ENCODE measurements at regions not wholly inside any gene's neighbourhood (a gene's known extent, or its start where the extent isn't known, plus 50 kb on each side); places are given as distances from the start of the nearest gene placed in this dataset.

DNA sequence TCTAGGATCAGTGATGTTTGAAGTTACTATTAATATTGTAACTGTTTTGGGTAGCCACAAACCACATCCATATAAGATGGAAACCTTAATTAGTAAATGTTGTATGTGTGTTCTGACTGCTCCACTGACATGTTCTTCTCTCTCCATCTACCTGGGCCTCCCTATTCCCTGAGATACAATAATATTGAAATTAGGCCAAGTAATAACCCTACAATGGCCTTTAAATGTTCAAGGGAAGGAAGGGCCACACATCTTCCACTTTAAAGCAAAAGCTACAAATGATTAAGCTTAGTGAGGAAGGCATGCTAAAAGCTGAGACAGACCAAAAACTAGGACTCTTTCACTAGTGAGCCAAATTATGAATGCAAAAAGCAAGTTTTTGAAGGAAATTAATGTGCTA lies 176.4 kb upstream of the ANK3 start:
- TF ChIP-seq EZH2phosphoT487 (IDR thresholded peaks at IDR 0.05; ENCODE audit: unreplicated experiment) = no peak
- TF ChIP-seq, protein P1, sequence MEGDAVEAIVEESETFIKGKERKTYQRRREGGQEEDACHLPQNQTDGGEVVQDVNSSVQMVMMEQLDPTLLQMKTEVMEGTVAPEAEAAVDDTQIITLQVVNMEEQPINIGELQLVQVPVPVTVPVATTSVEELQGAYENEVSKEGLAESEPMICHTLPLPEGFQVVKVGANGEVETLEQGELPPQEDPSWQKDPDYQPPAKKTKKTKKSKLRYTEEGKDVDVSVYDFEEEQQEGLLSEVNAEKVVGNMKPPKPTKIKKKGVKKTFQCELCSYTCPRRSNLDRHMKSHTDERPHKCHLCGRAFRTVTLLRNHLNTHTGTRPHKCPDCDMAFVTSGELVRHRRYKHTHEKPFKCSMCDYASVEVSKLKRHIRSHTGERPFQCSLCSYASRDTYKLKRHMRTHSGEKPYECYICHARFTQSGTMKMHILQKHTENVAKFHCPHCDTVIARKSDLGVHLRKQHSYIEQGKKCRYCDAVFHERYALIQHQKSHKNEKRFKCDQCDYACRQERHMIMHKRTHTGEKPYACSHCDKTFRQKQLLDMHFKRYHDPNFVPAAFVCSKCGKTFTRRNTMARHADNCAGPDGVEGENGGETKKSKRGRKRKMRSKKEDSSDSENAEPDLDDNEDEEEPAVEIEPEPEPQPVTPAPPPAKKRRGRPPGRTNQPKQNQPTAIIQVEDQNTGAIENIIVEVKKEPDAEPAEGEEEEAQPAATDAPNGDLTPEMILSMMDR (conservative IDR thresholded peaks at IDR 0.05; ENCODE audit: low read depth in 2 of 2) = no peak
- no peak for TF ChIP-seq CREB1 (CRISPR knock-in tag; IDR thresholded peaks at IDR 0.05; ENCODE audit: low read depth)
- TF ChIP-seq, protein P2, sequence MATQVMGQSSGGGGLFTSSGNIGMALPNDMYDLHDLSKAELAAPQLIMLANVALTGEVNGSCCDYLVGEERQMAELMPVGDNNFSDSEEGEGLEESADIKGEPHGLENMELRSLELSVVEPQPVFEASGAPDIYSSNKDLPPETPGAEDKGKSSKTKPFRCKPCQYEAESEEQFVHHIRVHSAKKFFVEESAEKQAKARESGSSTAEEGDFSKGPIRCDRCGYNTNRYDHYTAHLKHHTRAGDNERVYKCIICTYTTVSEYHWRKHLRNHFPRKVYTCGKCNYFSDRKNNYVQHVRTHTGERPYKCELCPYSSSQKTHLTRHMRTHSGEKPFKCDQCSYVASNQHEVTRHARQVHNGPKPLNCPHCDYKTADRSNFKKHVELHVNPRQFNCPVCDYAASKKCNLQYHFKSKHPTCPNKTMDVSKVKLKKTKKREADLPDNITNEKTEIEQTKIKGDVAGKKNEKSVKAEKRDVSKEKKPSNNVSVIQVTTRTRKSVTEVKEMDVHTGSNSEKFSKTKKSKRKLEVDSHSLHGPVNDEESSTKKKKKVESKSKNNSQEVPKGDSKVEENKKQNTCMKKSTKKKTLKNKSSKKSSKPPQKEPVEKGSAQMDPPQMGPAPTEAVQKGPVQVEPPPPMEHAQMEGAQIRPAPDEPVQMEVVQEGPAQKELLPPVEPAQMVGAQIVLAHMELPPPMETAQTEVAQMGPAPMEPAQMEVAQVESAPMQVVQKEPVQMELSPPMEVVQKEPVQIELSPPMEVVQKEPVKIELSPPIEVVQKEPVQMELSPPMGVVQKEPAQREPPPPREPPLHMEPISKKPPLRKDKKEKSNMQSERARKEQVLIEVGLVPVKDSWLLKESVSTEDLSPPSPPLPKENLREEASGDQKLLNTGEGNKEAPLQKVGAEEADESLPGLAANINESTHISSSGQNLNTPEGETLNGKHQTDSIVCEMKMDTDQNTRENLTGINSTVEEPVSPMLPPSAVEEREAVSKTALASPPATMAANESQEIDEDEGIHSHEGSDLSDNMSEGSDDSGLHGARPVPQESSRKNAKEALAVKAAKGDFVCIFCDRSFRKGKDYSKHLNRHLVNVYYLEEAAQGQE (IDR thresholded peaks at IDR 0.05; ENCODE audit: unreplicated experiment) = no peak
- TF ChIP-seq JUNB (IDR thresholded peaks at IDR 0.05; ENCODE audit: unreplicated experiment) = no peak
- TF ChIP-seq POLR2AphosphoS5 (IDR thresholded peaks at IDR 0.05; ENCODE audit: low read depth) = no peak
- TF ChIP-seq ETS1 (IDR thresholded peaks at IDR 0.05) = no peak
- TF ChIP-seq, protein P3, sequence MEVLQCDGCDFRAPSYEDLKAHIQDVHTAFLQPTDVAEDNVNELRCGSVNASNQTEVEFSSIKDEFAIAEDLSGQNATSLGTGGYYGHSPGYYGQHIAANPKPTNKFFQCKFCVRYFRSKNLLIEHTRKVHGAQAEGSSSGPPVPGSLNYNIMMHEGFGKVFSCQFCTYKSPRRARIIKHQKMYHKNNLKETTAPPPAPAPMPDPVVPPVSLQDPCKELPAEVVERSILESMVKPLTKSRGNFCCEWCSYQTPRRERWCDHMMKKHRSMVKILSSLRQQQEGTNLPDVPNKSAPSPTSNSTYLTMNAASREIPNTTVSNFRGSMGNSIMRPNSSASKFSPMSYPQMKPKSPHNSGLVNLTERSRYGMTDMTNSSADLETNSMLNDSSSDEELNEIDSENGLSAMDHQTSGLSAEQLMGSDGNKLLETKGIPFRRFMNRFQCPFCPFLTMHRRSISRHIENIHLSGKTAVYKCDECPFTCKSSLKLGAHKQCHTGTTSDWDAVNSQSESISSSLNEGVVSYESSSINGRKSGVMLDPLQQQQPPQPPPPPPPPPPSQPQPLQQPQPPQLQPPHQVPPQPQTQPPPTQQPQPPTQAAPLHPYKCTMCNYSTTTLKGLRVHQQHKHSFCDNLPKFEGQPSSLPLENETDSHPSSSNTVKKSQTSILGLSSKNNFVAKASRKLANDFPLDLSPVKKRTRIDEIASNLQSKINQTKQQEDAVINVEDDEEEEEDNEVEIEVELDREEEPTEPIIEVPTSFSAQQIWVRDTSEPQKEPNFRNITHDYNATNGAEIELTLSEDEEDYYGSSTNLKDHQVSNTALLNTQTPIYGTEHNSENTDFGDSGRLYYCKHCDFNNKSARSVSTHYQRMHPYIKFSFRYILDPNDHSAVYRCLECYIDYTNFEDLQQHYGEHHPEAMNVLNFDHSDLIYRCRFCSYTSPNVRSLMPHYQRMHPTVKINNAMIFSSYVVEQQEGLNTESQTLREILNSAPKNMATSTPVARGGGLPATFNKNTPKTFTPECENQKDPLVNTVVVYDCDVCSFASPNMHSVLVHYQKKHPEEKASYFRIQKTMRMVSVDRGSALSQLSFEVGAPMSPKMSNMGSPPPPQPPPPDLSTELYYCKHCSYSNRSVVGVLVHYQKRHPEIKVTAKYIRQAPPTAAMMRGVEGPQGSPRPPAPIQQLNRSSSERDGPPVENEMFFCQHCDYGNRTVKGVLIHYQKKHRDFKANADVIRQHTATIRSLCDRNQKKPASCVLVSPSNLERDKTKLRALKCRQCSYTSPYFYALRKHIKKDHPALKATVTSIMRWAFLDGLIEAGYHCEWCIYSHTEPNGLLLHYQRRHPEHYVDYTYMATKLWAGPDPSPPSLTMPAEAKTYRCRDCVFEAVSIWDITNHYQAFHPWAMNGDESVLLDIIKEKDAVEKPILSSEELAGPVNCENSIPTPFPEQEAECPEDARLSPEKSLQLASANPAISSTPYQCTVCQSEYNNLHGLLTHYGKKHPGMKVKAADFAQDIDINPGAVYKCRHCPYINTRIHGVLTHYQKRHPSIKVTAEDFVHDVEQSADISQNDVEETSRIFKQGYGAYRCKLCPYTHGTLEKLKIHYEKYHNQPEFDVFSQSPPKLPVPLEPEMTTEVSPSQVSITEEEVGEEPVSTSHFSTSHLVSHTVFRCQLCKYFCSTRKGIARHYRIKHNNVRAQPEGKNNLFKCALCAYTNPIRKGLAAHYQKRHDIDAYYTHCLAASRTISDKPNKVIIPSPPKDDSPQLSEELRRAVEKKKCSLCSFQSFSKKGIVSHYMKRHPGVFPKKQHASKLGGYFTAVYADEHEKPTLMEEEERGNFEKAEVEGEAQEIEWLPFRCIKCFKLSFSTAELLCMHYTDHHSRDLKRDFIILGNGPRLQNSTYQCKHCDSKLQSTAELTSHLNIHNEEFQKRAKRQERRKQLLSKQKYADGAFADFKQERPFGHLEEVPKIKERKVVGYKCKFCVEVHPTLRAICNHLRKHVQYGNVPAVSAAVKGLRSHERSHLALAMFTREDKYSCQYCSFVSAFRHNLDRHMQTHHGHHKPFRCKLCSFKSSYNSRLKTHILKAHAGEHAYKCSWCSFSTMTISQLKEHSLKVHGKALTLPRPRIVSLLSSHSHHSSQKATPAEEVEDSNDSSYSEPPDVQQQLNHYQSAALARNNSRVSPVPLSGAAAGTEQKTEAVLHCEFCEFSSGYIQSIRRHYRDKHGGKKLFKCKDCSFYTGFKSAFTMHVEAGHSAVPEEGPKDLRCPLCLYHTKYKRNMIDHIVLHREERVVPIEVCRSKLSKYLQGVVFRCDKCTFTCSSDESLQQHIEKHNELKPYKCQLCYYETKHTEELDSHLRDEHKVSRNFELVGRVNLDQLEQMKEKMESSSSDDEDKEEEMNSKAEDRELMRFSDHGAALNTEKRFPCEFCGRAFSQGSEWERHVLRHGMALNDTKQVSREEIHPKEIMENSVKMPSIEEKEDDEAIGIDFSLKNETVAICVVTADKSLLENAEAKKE (CRISPR knock-in tag; IDR thresholded peaks at IDR 0.05) = no peak
- TF ChIP-seq EZH2 (IDR thresholded peaks at IDR 0.05; ENCODE audit: low read depth, unreplicated experiment) = no peak
- TF ChIP-seq STAT1 (IDR thresholded peaks at IDR 0.05; ENCODE audit: unreplicated experiment) = no peak
- no peak for TF ChIP-seq NANOG (IDR thresholded peaks at IDR 0.05; ENCODE audit: borderline replicate concordance)
- no peak for TF ChIP-seq ZNF114 (CRISPR knock-in tag; IDR thresholded peaks at IDR 0.05)
- TF ChIP-seq ZNF331 (CRISPR knock-in tag; IDR thresholded peaks at IDR 0.05; ENCODE audit: low read depth) = no peak

Measured in GM23338 (cell line).